OCI-LY3 (cell line): ENCODE measurements at regions not wholly inside any gene's neighbourhood (a gene's known extent, or its start where the extent isn't known, plus 50 kb on each side); places are given as distances from the start of the nearest gene placed in this dataset.

Experiments used
- H2AFZ ChIP-seq: fragments of 200-600, 300-600 bp; shearing (Covaris generic); 2 replicates; pipeline ENCODE4 v1.6.0; 2014; ENCODE audit warnings: antibody characterized with exemption, low read depth, low read length
- H3K27ac ChIP-seq: fragments of 200-600, 300-600 bp; sonication (generic); 2 replicates; pipeline ENCODE4 v1.5.1; 2014; ENCODE audit warnings: mild to moderate bottlenecking, low read length, moderate library complexity, mixed read lengths
- H3K27me3 ChIP-seq: fragments of 200-600, 300-600 bp; sonication (generic); 2 replicates; pipeline ENCODE4 v1.6.1; 2014; ENCODE audit warnings: low read depth, low read length, mixed read lengths
- H3K36me3 ChIP-seq: fragments of 200-600, 300-600 bp; sonication (generic); replicated peaks from 2 replicates; pipeline ENCODE3; 2014; ENCODE audit warnings: low read depth, low read length, mixed read lengths
- H3K4me1 ChIP-seq: fragments of 300-600, 200-600 bp; sonication (generic); 2 replicates; pipeline ENCODE4 v1.6.1; 2014; ENCODE audit warnings: low read length, mixed read lengths
- H3K4me2 ChIP-seq: fragments of 200-600, 300-600 bp; sonication (generic); 2 replicates; pipeline ENCODE4 v1.6.1; 2014; ENCODE audit warnings: low read length, mixed read lengths
- H3K4me3 ChIP-seq: fragments of 300-600, 200-600 bp; sonication (generic); 2 replicates; pipeline ENCODE4 v1.5.1; 2014; ENCODE audit warnings: antibody characterized with exemption, mild to moderate bottlenecking, low read length, moderate library complexity
- H3K79me2 ChIP-seq: fragments of 300-600, 200-600 bp; shearing (Covaris generic); 2 replicates; pipeline ENCODE4 v1.6.1; 2014; ENCODE audit warnings: mild to moderate bottlenecking, low read length, mixed read lengths
- H3K9ac ChIP-seq: fragments of 300-600, 200-600 bp; shearing (Covaris generic); 2 replicates; pipeline ENCODE4 v1.6.0; 2014; ENCODE audit warnings: mild to moderate bottlenecking, low read length, moderate library complexity
- H3K9me3 ChIP-seq: fragments of 200-600, 300-600 bp; shearing (Covaris generic); 2 replicates; pipeline ENCODE4 v1.6.1; 2014; ENCODE audit warnings: low read length, mixed read lengths; ENCODE audit not compliant: insufficient read depth
- H4K20me1 ChIP-seq: fragments of 200-600, 300-600 bp; sonication (generic); 2 replicates; pipeline ENCODE4 v1.6.1; 2016; ENCODE audit warnings: low read length, mixed read lengths; ENCODE audit not compliant: insufficient read depth
- CTCF ChIP-seq: fragments of 200-600, 300-600 bp; sonication (generic); IDR thresholded peaks from 2 replicates; pipeline ENCODE4 v1.5.1; 2014; ENCODE audit warnings: antibody characterized with exemption, low read length, low read depth
- EZH2phosphoT487 ChIP-seq: fragments of 200-600 bp; shearing (Covaris generic); IDR thresholded peaks from 2 replicates; pipeline ENCODE4 v1.6.1; 2018; ENCODE audit warnings: antibody characterized with exemption, mixed run types, low read depth

DNA sequence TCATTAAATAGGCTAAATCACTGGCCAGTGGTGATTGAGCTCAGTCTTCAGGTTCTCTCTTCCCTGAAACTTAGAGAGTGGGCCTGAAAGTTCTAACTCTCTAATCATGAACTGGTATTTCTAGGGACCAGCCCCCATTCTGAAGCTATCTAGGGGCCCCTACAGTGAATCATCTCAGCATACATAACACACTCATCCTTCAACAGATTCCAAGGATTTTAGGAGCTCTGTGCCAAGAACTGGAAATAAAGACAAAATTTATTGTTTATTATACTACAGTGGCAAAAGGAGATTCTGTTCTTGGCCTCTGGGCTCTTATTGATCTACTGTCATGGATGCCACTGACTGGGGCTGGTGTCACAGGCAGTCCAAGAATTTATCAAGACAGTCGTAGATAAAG, 263.8 kb upstream of the IGFBP7 start:
- no peaks in the 10 kb centered on the region for H3K36me3 ChIP-seq
- no peak overlapping the region for H3K9ac ChIP-seq
- H3K4me1 ChIP-seq = no peaks in the 10 kb centered on the region
- H3K27ac ChIP-seq = no peak overlapping the region
- TF ChIP-seq EZH2phosphoT487 = no peak
- no peak for TF ChIP-seq CTCF
- no peak overlapping the region for H3K4me3 ChIP-seq
- no peak overlapping the region for H2AFZ ChIP-seq
- H3K27me3 ChIP-seq = no peaks in the 10 kb centered on the region
- H3K4me2 ChIP-seq = no peak overlapping the region
- H3K79me2 ChIP-seq = no peaks in the 10 kb centered on the region
- no peaks in the 10 kb centered on the region for H4K20me1 ChIP-seq
- H3K9me3 ChIP-seq = no peaks in the 10 kb centered on the region; the same call in 1 of the 2 replicates

DNA sequence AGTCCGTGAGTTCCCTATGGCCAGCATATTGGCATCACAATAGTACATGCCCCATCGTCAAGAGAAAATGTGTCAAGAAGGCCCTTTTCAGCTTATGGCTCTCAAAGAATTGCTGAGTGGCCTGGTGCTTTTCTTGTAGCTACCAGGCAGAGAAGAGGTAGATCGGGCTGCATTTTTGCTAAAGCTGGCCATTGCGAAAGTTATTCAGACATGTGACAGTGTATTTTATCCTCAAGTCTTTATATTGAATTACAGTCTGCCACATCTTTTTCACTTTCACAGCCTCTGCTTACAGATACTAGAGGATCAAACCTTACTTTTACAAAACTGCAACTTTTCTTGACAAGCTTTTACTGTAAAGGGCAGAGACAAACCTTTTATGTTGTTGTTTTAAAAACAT, 261.5 kb upstream of the IGFBP7 start:
- Histone ChIP-seq H2AFZ (no peak overlapping the region), H3K4me2 (no peak overlapping the region), H4K20me1 (no peaks in the 10 kb centered on the region), H3K9ac (no peak overlapping the region), H3K27me3 (no peaks in the 10 kb centered on the region), H3K27ac (no peak overlapping the region), H3K4me3 (no peak overlapping the region), H3K79me2 (no peaks in the 10 kb centered on the region), H3K9me3 (no peaks in the 10 kb centered on the region; the same call in 1 of the 2 replicates), H3K4me1 (no peaks in the 10 kb centered on the region), H3K36me3 (no peaks in the 10 kb centered on the region)
- TF ChIP-seq CTCF (no peak), EZH2phosphoT487 (no peak)

GRCh38 chr4:57370691-57371090, 260.5 kb upstream of the IGFBP7 start:
- no peaks in the 10 kb centered on the region; the same call in 1 of the 2 replicates for H3K9me3 ChIP-seq
- no peaks in the 10 kb centered on the region for H3K27me3 ChIP-seq
- H3K36me3 ChIP-seq = no peaks in the 10 kb centered on the region
- no peaks in the 10 kb centered on the region for H4K20me1 ChIP-seq
- H2AFZ ChIP-seq = no peak overlapping the region
- no peaks in the 10 kb centered on the region for H3K4me1 ChIP-seq
- no peaks in the 10 kb centered on the region for H3K79me2 ChIP-seq
- no peak overlapping the region for H3K27ac ChIP-seq
- H3K4me3 ChIP-seq = no peak overlapping the region
- H3K9ac ChIP-seq = no peak overlapping the region
- TF ChIP-seq CTCF (no peak), EZH2phosphoT487 (no peak)
- no peak overlapping the region for H3K4me2 ChIP-seq

- TF ChIP-seq CTCF (no peak), EZH2phosphoT487 (no peak)
- H3K79me2 ChIP-seq = no peaks in the 10 kb centered on the region
These were observed 259.3 kb upstream of the IGFBP7 start for GRCh38 chr4:57369446-57369845.

More at GRCh38 chr4:57369446-57369845, 259.3 kb upstream of the IGFBP7 start:
- H2AFZ ChIP-seq = no peak overlapping the region
- no peak overlapping the region for H3K4me3 ChIP-seq
- H4K20me1 ChIP-seq = no peaks in the 10 kb centered on the region
- H3K4me1 ChIP-seq = no peaks in the 10 kb centered on the region
- H3K9me3 ChIP-seq = no peaks in the 10 kb centered on the region; the same call in 1 of the 2 replicates
- H3K36me3 ChIP-seq = no peaks in the 10 kb centered on the region
- no peaks in the 10 kb centered on the region for H3K27me3 ChIP-seq
- no peak overlapping the region for H3K27ac ChIP-seq
- H3K9ac ChIP-seq = no peak overlapping the region
- H3K4me2 ChIP-seq = no peak overlapping the region
